Hypothalamus (tissue), 51 donors: ENCODE measurements at regions not wholly inside any gene's neighbourhood (a gene's known extent, or its start where the extent isn't known, plus 50 kb on each side); places are given as distances from the start of the nearest gene placed in this dataset.
A peak's percentile ranks its signal among the peaks of the same experiment; 100 is the strongest.
"Not testable (repeated sequence)": the region's sequence is repeated elsewhere in the genome, so short reads cannot be mapped to it uniquely, and the experiment has no call there.

ENCODE experiments used
- DNase-seq, 51 donors: peaks; one replicate each; lab custom pipeline; 2025; lab: John Stamatoyannopoulos, UW

DNA sequence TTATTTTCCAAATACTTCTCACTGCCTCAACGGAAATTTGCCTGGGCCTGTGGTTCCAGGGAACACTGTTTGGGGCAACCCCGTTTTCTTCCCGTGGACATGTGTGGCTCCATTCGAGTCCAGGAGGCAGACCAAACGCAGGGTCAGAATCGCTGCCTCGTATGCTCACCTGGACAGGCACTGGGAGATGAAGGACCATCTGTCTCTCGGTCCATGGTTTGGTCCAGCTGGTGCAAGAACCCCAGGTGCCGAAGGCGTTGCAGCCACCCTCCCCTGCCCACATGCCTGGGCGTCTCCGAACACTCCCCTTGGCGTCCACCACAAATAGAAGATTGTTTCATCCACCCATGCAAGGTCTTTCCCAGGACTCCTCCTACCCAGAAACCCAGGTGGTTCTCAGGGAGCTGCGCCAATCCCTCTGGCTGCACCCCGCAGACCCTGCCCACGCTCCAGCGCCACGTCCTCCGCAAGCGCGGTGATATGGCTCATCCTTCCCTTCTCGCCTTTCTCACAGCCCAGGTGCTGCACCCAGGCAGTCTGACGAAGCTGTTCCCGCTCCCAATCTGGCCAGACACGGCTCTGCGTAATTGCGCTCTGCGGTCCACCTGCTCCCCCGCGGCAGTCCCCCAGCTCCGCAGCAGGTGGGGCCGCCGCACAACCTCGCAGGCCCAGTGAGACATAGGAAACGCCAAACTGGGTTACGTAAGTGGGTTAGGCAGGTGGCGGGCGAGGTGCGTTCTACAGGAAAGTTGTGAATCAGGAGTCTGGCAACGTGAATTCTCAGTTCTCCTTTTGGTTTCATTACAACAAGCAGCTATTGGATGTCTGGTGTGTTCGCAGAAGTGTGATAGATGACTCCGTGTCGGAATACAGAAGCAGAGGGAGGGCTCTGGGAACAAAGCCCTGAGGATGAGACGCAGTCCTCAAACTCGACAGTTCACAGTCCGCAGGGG lies 146.2 kb upstream of the ECI2 start:
- DNase-seq = peak in 22 of 51 donors; percentile 2 to 78 (median 12)

DNA sequence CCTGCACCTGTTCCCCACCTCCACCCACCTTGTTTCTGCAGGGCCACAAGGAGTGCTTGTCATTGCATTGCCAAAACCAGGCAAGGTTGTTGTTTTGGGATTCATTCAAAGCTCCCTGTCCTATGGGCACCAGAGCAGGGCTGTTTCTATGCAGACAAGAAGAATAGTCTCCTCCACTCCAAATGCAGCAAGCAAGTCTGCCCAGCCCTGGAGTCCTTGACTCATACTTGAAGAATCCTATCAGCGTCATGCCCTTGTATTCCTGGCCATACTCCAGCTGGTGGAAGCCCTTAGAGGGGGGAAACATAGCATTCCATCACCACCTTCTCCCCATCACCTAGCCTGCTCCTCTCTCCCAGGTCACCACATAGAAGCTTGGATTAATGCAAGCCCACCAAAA lies 145.3 kb upstream of the ECI2 start:
- DNase-seq = no peak

- DNase-seq = no peak
These were observed 144.7 kb upstream of the ECI2 start for GRCh38 chr6:4280031-4280430.

DNA sequence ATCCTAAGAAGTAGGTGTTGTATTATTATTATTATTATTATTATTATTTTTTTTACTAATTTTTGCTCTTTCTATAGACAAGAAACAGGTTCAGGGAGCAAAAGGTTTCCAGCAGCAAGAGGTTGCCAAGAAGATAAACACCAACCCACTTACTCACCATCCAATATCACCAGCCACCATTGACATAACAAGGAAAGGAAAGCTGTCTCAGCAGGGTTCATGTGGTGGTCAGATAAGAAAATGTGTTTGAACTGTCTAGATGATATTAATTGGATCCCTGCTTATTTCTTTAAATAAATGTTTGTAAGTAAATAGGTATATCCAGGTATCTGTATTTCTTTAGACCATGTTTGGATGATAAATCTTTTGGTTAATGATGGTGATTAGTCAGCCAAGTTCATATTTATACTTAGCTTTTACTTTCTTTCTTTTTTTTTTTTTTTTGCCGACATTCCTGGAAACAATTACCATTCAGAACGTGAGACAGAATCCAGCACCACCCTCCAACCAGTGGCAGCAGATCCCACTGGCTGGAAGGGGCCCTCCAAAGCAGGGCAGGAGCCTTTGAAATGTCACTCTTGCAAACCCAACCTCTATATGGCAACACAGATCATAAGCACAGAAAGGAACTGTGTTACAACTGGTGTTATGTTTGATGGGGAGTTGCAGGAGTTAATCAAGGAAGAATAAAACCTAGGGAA lies 139.2 kb upstream of the ECI2 start:
- no peak for DNase-seq

GRCh38 chr6:4272996-4273395 lies 137.6 kb upstream of the ECI2 start:
- DNase-seq = no peak

DNA sequence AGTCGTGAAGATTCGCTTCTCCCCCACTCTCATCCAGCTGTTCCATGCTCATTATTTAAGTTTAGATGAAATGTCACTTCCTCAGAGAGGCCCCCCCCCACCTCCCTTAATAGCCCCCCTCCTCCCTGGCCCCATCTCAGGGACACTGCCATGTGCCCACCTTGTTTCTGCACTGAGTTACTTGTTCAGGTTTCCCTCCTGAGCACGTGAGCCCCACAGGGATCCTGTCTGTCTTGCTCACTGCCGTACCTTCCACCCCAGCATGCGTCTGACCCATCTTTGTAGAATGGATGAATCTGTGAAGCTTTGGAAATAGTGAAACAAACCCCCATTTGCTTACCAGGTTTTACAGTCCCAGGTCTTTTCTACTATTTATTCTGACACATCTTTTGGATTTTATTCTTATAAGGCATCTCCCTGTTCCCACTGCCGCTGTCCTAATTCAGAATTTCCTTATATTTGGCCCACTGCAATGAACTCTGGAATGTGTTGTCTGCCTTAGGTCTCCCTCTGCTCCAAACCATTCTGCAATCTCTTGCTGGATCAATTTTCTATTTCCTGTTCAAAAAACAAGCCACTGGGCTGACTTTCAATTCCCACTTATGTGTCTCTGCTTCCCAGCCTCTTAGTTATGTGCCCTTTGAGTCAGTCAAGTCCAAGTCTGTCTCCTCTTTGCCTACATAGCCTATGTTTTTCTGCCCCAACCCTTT lies 136.5 kb upstream of the ECI2 start:
- DNase-seq = no peak

GRCh38 chr6:4270776-4271175 lies 135.4 kb upstream of the ECI2 start:
- peak in 1 of 51 donors; percentile 12 for DNase-seq

DNA sequence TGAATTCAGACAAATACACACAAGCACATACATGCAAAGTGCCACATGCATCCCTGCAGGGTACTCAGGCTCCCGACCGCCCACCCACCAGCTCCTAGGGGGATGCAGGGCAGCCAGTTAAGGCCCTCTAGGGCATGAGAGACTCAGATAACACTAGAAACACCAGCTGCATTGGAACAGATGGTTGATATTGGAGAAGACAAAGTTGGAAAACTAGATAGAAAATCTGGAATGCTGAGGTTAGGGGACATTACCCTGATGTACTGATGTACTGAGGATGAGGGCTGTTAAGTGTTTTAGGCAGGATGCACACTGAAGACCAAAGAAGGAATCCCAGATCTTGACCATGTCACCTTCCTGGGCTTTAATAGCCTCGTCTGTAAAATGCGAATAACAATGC lies 134.6 kb upstream of the ECI2 start:
- DNase-seq = no peak

GRCh38 chr6:4268171-4268570 lies 132.8 kb upstream of the ECI2 start:
- no peak for DNase-seq

DNA sequence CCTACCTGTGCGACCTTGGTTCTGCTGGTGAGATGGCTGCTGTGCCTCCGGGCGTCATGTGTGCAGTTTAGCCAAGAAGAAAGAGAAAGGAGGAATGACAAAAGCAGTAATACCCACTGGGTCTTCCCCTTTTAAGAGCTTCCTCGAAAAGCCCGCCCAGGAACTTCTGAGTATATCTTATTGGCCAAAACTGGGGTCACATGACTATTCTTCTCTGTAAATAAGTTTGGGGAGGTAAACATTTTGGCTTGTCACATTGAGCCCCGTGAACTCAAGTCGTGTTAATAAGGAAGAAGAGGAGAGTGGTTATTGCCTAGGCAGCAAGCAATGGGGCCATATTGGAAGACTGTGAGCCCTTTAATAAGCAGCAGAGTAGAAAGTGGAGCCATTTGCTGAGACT lies 130.4 kb upstream of the ECI2 start:
- no peak for DNase-seq

DNA sequence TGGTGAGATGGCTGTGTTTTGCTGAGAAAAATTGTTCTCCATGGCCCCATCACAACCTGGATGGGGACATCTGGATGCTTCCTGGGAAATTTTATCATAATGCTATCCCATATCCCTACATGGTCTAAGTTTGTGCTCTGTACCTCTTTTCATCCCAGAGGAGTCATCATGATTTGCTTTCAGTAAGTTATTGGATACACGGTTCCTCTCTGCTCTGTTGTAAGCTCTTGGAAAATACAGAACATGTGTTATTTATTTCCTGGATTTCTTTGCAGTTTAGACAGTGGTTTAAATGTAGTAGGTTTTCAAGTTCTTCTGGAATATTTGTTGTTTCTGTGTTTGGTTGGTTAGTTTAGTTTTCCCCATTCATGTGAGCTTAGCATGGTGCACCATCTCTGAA lies 129.2 kb upstream of the ECI2 start:
- DNase-seq = no peak

GRCh38 chr6:4264081-4264480 lies 128.7 kb upstream of the ECI2 start:
- no peak for DNase-seq

- DNase-seq = no peak
These were observed 127.2 kb upstream of the ECI2 start for GRCh38 chr6:4262526-4262925.

- DNase-seq = no peak
These were observed 124.0 kb upstream of the ECI2 start for GRCh38 chr6:4259391-4259790.

- no peak for DNase-seq
These were observed 123.4 kb upstream of the ECI2 start for GRCh38 chr6:4258733-4259132.

- no peak for DNase-seq
These were observed 121.6 kb upstream of the ECI2 start for GRCh38 chr6:4256969-4257368.

- DNase-seq = peak in 9 of 51 donors; percentile 0 to 18 (median 4)
These were observed 118.3 kb upstream of the ECI2 start for GRCh38 chr6:4253604-4254231.

GRCh38 chr6:4252445-4252844 lies 117.1 kb upstream of the ECI2 start:
- not testable (repeated sequence) for DNase-seq

DNA sequence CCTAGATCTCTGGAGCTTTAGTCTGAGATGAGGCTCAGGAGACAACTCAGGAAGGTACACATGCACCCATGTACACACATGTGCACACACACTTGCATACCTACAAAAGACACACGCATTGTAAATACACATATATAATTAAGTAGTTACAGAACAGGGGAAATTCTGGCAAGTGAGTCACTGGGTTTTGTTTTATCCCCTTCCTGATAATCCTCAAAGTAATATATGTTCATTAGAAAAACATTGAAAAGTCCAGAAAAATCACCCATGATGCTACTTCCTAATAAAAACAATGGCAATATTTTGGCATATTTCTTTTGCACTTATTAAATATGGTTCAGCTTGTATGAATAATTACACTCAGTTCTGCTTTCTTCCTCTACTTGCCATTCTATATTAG lies 115.3 kb upstream of the ECI2 start:
- DNase-seq = no peak

DNA sequence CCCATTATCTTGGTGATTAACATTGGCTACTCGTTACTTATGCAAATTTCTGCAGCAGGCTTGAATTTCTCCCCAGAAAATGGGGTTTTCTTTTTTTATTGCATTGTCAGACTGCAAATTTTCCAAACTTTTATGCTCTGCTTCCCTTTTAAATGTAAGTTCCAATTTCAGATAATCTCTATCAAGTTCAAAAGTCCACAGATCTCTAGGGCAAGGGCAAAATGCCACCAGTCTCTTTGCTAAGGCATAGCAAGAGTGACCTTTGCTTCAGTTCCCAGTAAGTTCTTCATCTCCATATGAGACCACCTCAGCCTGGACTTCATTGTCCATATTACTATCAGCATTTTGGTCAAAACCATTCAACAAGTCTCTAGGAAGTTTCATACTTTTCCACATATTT lies 108.5 kb upstream of the ECI2 start:
- DNase-seq = not testable (repeated sequence)

DNA sequence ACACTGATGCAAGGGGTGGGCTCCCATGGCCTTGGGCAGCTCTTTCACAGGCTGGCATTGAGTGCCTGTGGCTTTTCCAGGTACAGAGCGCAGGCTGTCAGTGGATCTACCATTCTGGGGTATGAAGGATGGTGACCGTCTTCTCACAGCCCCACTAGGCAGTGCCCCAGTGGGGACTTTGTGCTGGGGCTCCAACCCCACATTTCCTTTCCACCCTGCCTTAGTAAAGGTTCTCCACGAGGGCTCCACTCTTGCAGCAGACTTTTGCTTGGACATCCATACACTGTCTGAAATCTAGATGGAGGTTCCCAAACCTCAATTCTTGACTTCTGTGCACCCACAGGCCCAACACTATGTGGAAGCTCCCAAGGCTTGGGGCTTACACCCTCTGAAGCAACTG lies 107.9 kb upstream of the ECI2 start:
- no peak for DNase-seq
